ENCODE measurements at regions not wholly inside any gene's neighbourhood (a gene's known extent, or its start where the extent isn't known, plus 50 kb on each side); places are given as distances from the start of the nearest gene placed in this dataset.

GRCh38 chrX:7570432-7571029 is 272.4 kb upstream of the VCX start:
- TF ChIP-seq CTCF (IDR thresholded peaks at IDR 0.05; ENCODE audit: low read length), result no peak
- no peak for TF ChIP-seq EZH2 (IDR thresholded peaks at IDR 0.05; ENCODE audit: borderline replicate concordance, low read length)
